HL-60 (cell line): ENCODE measurements at regions not wholly inside any gene's neighbourhood (a gene's known extent, or its start where the extent isn't known, plus 50 kb on each side); places are given as distances from the start of the nearest gene placed in this dataset.

Source experiments
- GABPA ChIP-seq: IDR thresholded peaks from 2 replicates; pipeline ENCODE4 v1.6.1; 2012; ENCODE audit warnings: low read depth
- POLR2AphosphoS5 ChIP-seq: IDR thresholded peaks from 2 replicates; pipeline ENCODE4 v1.6.1; 2012; ENCODE audit warnings: low read depth
- SPI1 ChIP-seq: IDR thresholded peaks from 2 replicates; pipeline ENCODE4 v1.6.1; 2012; ENCODE audit warnings: low read depth, mild to moderate bottlenecking, borderline replicate concordance
- TF ChIP-seq, protein P1 (sequence below): IDR thresholded peaks from one replicate; pipeline ENCODE4 v1.5.1; 2011; ENCODE audit warnings: low read length, control low read depth, inconsistent platforms; ENCODE audit not compliant: insufficient read depth
- TF ChIP-seq, protein P2 (sequence below): IDR thresholded peaks from 2 replicates; pipeline ENCODE4 v1.6.1; 2012; ENCODE audit warnings: low read depth; ENCODE audit not compliant: insufficient replicate concordance

DNA sequence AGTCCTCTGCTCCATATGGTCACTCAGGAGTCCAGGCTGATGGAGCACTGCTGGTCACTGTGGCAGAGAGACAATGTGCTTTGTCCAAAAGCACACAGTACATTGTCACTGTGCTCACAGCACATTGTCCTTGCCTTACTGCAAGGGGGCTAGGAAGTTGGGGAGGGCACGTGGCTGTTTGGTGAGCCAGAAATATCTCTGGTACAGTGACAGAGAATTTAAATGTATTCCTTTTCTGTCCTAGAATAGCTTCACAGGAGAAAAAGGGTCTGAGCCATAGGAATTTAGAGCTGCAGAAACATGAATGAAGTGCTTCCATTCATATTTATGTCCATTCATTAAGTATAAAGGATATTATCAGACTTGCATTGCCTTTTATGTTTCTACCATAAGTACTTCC lies 110.8 kb upstream of the TRIM2 start:
- TF ChIP-seq, protein P1, sequence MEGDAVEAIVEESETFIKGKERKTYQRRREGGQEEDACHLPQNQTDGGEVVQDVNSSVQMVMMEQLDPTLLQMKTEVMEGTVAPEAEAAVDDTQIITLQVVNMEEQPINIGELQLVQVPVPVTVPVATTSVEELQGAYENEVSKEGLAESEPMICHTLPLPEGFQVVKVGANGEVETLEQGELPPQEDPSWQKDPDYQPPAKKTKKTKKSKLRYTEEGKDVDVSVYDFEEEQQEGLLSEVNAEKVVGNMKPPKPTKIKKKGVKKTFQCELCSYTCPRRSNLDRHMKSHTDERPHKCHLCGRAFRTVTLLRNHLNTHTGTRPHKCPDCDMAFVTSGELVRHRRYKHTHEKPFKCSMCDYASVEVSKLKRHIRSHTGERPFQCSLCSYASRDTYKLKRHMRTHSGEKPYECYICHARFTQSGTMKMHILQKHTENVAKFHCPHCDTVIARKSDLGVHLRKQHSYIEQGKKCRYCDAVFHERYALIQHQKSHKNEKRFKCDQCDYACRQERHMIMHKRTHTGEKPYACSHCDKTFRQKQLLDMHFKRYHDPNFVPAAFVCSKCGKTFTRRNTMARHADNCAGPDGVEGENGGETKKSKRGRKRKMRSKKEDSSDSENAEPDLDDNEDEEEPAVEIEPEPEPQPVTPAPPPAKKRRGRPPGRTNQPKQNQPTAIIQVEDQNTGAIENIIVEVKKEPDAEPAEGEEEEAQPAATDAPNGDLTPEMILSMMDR, result no peak
- TF ChIP-seq POLR2AphosphoS5 (no peak), GABPA (no peak), SPI1 (no peak)
- TF ChIP-seq, protein P2, sequence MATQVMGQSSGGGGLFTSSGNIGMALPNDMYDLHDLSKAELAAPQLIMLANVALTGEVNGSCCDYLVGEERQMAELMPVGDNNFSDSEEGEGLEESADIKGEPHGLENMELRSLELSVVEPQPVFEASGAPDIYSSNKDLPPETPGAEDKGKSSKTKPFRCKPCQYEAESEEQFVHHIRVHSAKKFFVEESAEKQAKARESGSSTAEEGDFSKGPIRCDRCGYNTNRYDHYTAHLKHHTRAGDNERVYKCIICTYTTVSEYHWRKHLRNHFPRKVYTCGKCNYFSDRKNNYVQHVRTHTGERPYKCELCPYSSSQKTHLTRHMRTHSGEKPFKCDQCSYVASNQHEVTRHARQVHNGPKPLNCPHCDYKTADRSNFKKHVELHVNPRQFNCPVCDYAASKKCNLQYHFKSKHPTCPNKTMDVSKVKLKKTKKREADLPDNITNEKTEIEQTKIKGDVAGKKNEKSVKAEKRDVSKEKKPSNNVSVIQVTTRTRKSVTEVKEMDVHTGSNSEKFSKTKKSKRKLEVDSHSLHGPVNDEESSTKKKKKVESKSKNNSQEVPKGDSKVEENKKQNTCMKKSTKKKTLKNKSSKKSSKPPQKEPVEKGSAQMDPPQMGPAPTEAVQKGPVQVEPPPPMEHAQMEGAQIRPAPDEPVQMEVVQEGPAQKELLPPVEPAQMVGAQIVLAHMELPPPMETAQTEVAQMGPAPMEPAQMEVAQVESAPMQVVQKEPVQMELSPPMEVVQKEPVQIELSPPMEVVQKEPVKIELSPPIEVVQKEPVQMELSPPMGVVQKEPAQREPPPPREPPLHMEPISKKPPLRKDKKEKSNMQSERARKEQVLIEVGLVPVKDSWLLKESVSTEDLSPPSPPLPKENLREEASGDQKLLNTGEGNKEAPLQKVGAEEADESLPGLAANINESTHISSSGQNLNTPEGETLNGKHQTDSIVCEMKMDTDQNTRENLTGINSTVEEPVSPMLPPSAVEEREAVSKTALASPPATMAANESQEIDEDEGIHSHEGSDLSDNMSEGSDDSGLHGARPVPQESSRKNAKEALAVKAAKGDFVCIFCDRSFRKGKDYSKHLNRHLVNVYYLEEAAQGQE, result no peak
